HG03432 (cell line): ENCODE measurements at regions not wholly inside any gene's neighbourhood (a gene's known extent, or its start where the extent isn't known, plus 50 kb on each side); places are given as distances from the start of the nearest gene placed in this dataset.

Experiments used
- ATAC-seq: cut with Tn5 transposase; IDR thresholded peaks from one replicate; pipeline ENCODE4 v1.9.1; 2021; ENCODE audit warnings: mild to moderate bottlenecking, moderate library complexity; ENCODE audit not compliant: unreplicated experiment

DNA sequence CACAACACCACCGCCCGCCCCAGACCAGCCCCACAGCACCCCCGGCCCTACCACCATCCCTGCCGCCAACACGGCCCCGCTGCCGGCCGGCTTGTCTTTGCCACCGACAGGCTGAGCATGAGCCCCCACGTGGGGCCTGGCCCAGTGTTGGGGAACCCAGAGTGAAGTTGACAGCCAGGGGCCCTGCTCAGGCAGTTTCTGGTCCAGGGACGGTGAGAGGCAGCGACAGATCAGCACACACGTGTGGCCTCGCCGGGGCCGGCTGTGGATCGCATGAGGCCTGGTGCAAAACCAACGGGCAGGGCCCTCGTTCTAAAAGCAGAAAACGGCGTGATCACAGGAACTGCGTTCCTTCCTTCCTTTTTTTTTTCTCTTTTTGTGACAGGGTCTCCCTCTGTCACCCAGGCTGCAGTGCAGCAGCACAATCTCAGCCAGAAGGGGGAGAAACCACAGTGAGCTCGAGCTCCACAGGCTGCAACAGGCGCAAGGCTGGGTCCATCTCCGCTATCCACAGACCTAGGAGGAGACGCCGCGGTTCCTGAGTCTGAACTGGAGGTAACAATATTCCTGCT lies 50.5 kb upstream of the FBRSL1 start:
- no peak for ATAC-seq

DNA sequence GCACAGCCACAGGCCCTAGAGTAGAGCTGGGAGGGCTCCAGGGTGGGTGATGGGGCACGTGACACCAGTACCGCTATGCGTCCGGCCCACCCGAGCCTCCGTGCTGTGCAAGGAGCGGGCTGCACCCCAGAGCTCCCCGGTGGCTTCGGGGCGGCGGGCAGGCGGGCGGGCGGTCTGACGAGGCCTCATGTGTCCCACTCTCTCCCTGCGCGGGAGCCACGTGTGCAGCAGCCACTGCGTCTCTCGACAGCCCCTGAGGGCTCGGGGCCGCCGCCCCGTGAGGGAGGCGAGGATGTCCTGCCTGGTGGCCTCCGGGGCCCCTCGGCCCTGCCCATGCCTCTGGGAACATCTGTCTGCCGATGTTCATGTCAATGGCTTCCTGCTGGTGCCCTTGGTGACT lies 51.2 kb upstream of the FBRSL1 start:
- ATAC-seq, result no peak

DNA sequence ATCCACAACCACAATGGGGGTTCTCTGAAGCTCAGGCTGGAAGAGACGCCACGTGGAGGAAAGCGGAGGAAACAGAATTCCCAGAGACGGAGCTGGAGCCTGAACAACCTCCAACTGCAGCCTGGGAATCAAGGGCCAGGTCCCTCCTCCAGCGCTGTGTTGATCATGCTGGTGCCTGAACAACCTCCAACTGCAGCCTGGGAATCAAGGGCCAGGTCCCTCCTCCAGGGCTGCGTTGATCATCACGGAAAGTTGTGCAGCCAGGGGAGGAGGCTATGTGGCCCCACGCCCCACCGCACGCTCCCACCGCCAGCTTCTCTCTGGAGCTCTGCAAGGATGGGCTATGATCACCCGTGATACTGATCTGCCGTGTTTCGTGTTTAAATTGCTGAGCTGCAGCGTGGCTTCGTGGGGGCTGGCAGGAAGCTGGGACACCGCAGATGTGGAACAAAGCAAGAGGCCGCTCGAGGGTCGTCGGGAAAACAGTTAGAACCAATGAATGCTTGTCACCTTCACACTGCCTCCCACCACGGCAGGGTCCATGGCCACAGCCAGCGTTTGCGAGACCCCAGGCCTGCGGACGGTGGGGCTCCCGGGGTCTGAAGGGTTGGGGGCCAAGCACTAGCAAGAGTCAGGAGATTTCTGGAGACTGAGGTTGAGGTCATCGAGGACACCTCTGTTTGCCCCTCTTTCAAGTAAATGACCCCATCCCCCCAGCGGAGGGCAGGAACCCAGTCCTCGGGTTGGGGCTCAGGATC lies 51.8 kb upstream of the FBRSL1 start:
- ATAC-seq, result no peak

DNA sequence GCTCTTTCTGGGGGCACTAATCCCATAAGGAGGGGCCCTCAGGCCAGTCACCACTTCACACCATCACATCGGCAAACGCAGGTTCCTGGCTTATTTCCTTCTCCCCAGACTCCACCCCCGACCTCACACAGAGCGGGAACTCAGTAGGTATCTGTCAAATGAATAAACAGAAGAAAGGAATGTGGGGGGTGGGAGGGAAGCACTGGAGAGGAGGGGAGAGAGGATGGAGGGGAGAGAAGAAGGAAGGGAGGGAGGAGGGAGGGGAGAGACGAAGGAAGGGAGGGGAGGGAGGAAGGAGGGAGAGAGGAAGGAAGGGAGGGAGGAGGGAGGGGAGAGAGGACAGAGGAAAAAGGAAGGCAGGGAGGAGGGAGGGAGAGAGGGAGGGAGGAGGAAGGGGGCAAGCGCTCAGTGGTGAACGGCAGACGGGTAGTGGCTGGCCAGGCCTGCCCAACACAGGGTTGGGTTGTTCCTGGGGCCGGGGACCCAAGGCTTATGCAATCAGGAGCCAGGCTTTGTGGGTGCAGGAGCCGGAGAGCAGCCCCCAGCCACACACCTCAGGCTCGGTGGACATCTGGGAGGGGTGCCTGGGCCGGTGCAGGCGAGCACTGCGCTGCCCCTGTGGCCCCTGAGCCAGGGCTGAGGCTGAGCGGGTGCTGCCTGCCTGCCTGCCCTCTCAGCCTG lies 52.6 kb upstream of the FBRSL1 start:
- no peak for ATAC-seq

GRCh38 chr12:132436791-132437251 lies 53.1 kb upstream of the FBRSL1 start:
- ATAC-seq, result no peak

- no peak for ATAC-seq
These were observed 54.3 kb upstream of the FBRSL1 start for GRCh38 chr12:132435486-132436187.

DNA sequence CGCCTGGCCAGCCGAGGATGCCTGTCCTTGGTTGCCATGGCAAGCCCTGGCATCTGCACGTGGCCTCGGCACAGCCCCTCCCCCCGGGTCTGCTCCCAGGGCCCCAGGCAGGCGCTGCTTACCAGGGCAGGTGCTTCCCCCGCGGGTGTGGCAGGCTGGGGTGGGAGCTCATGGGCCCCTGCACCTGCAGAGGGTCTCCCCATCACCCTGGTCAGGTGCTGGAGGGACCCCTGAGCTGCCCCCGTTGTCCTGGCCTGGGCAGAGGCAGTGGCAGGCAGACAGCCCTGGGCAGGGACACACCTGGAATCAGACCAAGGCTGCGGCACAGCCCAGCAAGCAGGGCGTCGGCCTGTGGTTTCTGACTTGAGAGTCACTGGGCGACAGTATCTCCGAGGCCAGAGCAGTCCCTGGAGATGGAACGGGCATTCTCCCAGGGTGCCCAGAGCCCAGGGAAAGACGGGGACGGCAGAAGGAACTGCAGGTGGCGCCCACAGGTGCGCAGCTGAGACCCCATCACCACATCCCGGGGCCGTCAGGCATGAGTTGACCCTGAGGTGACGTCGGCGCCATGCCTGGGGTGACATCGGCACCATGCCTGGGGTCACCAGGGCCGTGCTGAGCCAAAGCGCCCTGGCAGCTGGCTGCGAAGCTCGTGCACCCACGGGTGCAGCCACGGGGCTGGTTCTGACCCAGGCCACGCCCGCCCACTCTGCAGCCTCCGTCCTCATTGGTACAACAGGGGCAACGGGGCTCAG lies 56.1 kb upstream of the FBRSL1 start:
- no peak for ATAC-seq

DNA sequence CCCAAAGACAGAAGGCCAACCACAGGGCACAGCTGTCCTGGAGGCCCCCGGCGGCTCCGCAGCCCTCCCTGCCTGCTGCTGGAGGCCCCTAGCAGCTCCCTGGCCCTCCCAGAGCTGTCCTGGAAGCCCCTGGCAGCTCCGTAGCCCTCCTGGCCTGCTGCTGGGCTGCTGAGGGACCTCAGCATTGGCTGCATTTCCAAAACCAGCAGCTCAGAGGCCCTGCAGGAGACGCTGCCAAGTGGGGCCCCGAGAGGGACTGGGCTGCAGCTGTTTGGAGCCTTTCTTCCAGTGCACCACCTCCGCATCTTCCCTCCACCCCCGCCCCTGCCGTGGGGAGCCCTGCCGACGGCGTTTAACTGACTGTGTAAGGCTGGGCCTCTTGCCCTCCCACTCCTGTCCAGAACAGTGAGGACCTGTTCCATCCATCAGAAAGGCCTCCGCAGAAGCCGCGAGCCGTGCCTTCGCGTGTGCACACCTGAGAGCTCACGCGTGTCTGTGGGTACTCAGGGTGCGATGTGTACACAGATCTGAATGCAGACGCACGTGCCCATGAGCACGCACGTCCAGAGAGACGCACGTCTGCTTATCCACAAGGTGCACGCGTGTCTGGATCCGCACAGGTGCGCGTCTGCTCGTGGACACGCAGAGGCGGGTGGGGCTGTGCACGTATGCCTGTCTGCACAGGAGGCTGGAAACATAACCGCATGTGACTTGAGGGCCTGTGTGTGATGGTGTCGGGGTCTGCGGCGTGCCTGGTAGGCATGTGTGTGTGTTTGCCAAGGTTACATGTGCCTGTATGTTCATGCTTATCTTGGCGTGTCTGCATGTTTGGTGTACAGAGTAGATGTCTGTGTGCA lies 57.0 kb upstream of the FBRSL1 start:
- ATAC-seq, result no peak

DNA sequence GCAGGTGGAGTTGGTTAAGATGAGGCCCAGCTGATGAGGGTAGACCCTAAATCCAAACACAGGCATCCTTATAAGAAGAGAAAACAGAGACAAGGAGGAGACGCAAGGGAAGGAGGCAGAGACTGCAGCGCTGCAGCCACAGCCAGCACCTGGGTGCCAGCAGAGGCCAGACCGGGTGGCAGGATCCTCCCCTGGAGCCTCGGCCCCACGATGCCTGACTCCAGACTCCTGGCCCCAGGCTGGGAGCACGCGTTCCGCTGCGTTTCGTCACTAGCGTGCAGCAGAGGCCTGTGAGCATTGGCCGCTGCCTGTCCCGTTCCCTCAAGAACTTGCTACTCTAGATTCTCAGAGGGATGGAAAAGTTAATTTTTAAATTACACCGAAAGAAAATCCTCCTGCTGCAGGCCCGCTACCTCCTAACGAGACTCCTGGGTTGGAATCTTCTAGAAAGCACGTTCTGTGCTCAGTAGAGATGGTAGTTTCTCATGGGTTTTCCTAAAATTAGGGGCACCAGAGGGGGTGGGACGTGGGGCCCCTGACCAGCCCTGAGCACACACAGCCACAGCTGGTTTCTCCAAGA lies 57.7 kb upstream of the FBRSL1 start:
- ATAC-seq, result no peak

DNA sequence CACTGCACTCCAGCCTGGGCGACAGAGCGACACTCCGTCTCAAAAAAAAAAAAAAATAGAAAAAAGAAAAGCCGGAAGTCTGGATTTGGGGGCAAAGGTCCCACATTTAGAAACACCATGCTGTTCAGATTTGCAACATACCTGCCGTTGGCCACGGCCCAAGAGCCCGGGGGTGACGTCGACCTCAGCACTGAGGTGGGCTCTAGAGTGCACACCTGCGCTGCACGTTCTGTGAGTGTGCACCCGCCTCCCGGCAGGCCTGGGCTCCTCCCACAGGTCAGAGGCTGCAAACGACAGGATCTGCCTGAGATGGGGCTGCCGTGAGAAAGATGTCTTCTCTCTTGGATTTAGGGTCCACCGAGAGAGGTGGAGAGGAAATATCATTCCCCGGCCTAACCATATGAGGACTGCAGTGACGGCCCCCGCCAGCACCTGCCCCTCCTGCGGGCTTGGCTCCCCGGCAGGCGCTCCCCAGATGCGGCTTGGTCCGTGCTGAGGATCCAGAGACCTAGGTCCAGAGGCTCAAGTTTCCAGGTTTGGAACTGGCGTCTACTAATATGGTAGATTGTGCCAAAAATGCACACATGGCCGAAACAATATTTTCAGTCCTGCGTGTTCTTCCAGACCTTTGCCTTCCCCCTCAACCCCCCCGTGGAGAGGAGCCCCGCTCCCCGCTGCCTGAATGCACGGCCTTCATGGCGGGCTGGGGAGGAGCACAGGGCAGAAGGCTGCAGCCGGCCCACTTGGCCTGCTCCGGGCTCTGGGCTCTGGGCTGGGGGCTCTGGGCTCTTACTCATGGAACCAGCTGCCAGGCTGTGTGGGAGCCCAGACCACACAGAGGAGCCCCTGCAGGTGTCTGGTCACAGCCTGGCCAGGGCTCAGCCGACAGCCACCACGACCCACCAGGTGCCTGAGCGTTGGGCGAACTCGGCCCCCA lies 58.8 kb upstream of the FBRSL1 start:
- ATAC-seq, result no peak

DNA sequence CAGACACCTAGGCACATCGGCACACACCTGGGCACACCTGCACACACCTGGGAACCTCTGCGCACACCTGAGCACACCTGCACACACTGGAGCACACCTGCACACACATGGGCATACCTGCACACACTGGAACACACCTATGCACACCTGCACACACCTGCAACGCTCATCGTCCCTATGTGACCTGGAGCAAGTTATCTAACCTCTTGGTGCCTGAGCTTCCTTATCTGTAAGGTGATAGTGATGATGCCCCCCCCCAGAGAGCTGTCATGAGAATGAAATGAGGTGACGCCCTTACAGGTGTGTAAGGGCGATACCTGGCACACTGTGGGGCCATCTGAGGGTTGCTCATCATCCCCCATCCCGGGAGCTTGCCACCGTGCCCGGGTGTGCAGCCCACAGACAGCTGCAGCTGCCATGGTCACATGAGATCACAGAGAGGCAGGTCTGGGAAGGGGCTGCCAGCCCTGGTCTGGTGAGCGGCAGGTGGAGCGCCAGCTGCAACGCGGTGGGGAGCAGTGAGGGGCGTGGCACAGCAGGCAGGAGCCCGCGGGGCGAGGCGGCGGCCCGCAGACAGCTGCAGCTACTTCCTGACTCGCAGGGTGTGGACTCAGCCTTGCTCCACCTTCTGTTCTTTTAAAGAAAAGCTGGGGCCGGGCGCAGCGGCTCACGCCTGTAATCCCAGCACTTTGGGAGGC lies 59.9 kb upstream of the FBRSL1 start:
- peak; percentile 72 for ATAC-seq

- ATAC-seq, result no peak
These were observed 60.4 kb upstream of the FBRSL1 start for GRCh38 chr12:132429602-132429945.

DNA sequence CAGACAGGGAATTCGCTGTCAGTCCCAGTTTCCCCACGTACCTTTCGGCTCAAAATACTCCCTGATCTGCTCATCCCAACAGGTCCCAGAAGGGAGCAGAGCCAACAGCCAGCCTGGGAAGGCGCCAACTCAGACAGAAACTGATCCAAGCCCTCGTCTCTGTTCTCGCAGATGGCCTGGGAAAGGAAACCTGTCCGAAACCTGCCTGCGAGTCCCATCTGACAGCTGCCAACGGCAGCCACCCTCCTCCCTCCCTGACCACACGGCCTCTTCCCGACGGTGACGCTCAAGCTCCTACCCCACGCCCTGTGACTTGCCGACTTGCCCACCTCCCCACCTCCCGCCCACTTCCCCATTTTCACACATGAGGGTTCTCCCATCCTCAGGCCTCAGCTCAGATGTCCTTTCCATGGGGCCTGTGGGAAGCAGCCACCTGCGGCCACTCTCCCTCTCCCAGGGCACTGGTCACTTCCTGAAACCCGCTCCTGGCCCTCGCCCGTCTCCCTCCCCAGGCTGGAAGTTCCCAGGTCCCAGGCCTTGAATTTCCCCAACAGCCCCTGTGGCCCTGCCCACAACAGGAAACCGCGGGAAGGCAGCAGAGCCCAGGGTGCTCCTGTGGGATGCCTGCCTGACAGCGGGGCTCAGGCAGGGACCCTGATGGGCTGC lies 60.9 kb upstream of the FBRSL1 start:
- no peak for ATAC-seq

DNA sequence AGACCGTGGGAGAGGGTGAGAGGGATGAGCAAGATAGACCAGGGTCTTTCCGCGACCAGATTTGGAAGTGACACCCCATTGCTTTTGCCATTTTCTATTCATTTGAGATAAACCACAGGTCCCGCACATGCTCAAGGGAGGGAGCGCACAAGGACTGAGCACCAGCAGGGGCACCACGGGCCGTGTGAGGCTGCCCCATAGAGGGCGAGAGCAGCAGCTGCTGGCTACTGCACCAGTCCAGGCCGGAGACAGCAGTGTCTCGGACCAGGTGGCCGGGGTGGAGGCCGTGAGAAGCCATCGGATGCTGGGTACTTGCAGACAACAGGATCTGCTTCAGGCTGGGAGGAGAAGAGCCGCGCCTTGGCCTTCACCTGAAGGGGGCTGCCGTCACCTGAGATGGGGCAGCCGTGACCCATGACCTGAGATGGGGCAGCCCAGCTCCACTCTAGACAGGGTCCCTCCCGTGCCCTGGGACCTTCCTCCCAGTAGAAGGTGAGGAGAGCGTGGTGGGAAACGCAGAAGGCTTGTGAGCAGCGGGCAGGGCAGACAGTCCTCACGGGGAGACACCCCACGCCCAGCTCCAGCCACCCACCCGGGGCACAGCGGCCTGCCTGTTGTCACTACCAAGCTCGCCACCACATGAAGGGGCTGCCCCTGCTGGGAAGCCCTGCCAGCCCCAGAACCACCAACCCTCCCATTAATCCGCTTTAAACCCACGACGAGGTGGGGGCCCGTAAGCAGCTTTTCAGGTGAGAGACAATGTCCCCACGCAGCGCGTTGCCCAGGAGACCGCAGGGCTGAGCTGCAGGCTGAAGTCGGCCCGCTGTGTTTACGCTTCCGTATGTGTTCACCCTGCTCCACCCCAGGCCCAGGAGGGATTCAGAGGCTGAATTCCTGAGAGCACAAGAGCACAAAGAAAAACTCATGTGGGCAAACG lies 61.7 kb upstream of the FBRSL1 start:
- no peak for ATAC-seq

- no peak for ATAC-seq
These were observed 62.7 kb upstream of the FBRSL1 start for GRCh38 chr12:132427174-132427768.
